ENCODE measurements at regions not wholly inside any gene's neighbourhood (a gene's known extent, or its start where the extent isn't known, plus 50 kb on each side); places are given as distances from the start of the nearest gene placed in this dataset.

- peaks cover 0 to 7% of the 10 kb centered on the region in 2 donors for H3K4me1 ChIP-seq (replicated peaks in 1 of 2)
- H3K27me3 ChIP-seq = no peaks in the 10 kb centered on the region
- TF ChIP-seq CTCF (IDR thresholded peaks at IDR 0.05) = no peak
- no peak for TF ChIP-seq POLR2A (IDR thresholded peaks at IDR 0.05)
- intact Hi-C loops (cut with DNase I) = no loop called here
- no peak for DNase-seq
- H3K27ac ChIP-seq = no peak overlapping the region
- no peaks in the 10 kb centered on the region for H3K9me3 ChIP-seq (replicated peaks in 1 of 3)
- H3K36me3 ChIP-seq (replicated peaks in 1 of 2) = no peaks in the 10 kb centered on the region
- H3K4me3 ChIP-seq = no peak overlapping the region
- 89 to 96% (median 95%) methylated on average over 12 of the region's 12 CpGs for WGBS, 4 donors
Observed at GRCh38 chr2:12163866-12164265, 417.4 kb downstream of the LPIN1 start.

GRCh38 chr2:12164689-12165088, 418.3 kb downstream of the LPIN1 start:
- Histone ChIP-seq H3K27ac (no peak overlapping the region), H3K36me3 (replicated peaks in 1 of 2) (no peaks in the 10 kb centered on the region), H3K4me1 (replicated peaks in 1 of 2) (peaks cover 5 to 16% of the 10 kb centered on the region in 2 donors), H3K4me3 (no peak overlapping the region), H3K9me3 (replicated peaks in 1 of 3) (no peaks in the 10 kb centered on the region), H3K27me3 (no peaks in the 10 kb centered on the region)
- TF ChIP-seq CTCF (IDR thresholded peaks at IDR 0.05) (no peak), POLR2A (IDR thresholded peaks at IDR 0.05) (no peak)
- no peak for DNase-seq
- WGBS, 4 donors = 85 to 90% (median 87%) methylated on average over 5 of the region's 5 CpGs
- intact Hi-C loops (cut with DNase I) = no loop called here

- Histone ChIP-seq H3K4me3 (no peak overlapping the region), H3K4me1 (replicated peaks in 1 of 2) (peaks cover 7 to 25% of the 10 kb centered on the region in 2 donors), H3K9me3 (replicated peaks in 1 of 3) (no peaks in the 10 kb centered on the region), H3K27me3 (no peaks in the 10 kb centered on the region), H3K36me3 (replicated peaks in 1 of 2) (no peaks in the 10 kb centered on the region), H3K27ac (no peak overlapping the region)
- no peak for DNase-seq
- WGBS, 4 donors = 85 to 94% (median 90%) methylated on average over 10 to 13 of the region's 13 CpGs
- TF ChIP-seq CTCF (IDR thresholded peaks at IDR 0.05) (no peak), POLR2A (IDR thresholded peaks at IDR 0.05) (no peak)
- intact Hi-C loops (cut with DNase I) = no loop called here
Observed at GRCh38 chr2:12167525-12168317, 421.3 kb downstream of the LPIN1 start.

GRCh38 chr2:12168354-12168753, 421.9 kb downstream of the LPIN1 start:
- 84 to 94% (median 92%) methylated on average over 6 of the region's 6 CpGs for WGBS, 4 donors
- H3K9me3 ChIP-seq (replicated peaks in 1 of 3) = no peaks in the 10 kb centered on the region
- H3K4me1 ChIP-seq (replicated peaks in 1 of 2) = peaks cover 7 to 25% of the 10 kb centered on the region in 2 donors
- peak overlapping the region in 2 of 5 donors; percentile 65 to 67 for H3K27ac ChIP-seq
- DNase-seq = no peak
- intact Hi-C loops (cut with DNase I) = no loop called here
- H3K27me3 ChIP-seq = no peaks in the 10 kb centered on the region
- H3K4me3 ChIP-seq = no peak overlapping the region
- TF ChIP-seq POLR2A (IDR thresholded peaks at IDR 0.05) = no peak
- no peak for TF ChIP-seq CTCF (IDR thresholded peaks at IDR 0.05)
- no peaks in the 10 kb centered on the region for H3K36me3 ChIP-seq (replicated peaks in 1 of 2)
